ENCODE measurements at regions not wholly inside any gene's neighbourhood (a gene's known extent, or its start where the extent isn't known, plus 50 kb on each side); places are given as distances from the start of the nearest gene placed in this dataset.

DNA sequence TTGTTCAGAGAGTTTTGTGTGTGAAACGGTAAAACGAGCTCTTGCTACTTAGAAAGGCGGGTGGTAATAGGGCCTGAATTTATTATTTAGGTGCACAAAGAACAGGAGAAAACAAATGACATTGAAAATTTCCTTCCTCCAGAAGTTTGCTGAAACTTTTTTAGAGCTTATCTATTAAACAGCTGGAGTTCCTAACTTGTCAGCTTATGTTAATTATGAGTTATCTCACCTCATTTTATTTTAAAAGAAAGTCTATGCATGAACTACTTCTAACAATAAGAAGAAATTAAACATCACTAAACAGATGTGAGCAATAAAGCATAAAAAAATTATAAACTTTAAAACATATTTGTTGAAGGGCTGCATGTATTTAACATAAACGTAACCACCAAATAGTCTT lies 373.9 kb upstream of the ANO3 start:
- H3K9me3 ChIP-seq: no peaks in the 10 kb centered on the region
- no peaks in the 10 kb centered on the region for H3K36me3 ChIP-seq
- H3K27me3 ChIP-seq: no peaks in the 10 kb centered on the region
- TF ChIP-seq, protein P1, sequence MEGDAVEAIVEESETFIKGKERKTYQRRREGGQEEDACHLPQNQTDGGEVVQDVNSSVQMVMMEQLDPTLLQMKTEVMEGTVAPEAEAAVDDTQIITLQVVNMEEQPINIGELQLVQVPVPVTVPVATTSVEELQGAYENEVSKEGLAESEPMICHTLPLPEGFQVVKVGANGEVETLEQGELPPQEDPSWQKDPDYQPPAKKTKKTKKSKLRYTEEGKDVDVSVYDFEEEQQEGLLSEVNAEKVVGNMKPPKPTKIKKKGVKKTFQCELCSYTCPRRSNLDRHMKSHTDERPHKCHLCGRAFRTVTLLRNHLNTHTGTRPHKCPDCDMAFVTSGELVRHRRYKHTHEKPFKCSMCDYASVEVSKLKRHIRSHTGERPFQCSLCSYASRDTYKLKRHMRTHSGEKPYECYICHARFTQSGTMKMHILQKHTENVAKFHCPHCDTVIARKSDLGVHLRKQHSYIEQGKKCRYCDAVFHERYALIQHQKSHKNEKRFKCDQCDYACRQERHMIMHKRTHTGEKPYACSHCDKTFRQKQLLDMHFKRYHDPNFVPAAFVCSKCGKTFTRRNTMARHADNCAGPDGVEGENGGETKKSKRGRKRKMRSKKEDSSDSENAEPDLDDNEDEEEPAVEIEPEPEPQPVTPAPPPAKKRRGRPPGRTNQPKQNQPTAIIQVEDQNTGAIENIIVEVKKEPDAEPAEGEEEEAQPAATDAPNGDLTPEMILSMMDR (IDR thresholded peaks at IDR 0.05): no peak
- intact Hi-C loops (cut with DNase I): no loop called here
- H3K4me1 ChIP-seq: no peaks in the 10 kb centered on the region
- H3K27ac ChIP-seq: no peak overlapping the region
- DNase-seq (ENCODE audit: low spot score in 2 of 2): no peak
- no peak overlapping the region for H3K4me3 ChIP-seq

DNA sequence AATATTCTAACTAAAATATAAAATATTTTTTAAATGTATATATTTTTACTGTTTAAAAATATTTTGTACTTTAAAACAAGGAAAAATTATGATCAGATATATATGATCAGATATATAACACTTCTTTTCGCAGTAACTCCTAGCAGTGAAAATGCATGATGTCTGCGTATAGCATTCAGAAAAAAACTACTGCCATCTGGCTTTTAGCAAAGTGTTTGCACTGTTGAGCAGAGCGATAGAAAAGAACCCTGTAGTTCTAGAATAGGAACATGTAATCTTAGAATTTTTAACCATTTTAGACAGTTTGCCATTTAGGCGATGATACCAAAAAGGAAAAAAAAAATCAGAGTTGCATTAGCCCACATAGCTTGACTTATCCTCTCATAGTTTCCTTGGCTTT lies 370.4 kb upstream of the ANO3 start:
- DNase-seq (ENCODE audit: low spot score in 2 of 2): no peak
- Histone ChIP-seq H3K4me3 (no peak overlapping the region), H3K4me1 (no peaks in the 10 kb centered on the region), H3K27me3 (no peaks in the 10 kb centered on the region), H3K9me3 (no peaks in the 10 kb centered on the region), H3K36me3 (no peaks in the 10 kb centered on the region), H3K27ac (no peak overlapping the region)
- intact Hi-C loops (cut with DNase I): no loop called here
- TF ChIP-seq, protein P1 (IDR thresholded peaks at IDR 0.05): no peak

DNA sequence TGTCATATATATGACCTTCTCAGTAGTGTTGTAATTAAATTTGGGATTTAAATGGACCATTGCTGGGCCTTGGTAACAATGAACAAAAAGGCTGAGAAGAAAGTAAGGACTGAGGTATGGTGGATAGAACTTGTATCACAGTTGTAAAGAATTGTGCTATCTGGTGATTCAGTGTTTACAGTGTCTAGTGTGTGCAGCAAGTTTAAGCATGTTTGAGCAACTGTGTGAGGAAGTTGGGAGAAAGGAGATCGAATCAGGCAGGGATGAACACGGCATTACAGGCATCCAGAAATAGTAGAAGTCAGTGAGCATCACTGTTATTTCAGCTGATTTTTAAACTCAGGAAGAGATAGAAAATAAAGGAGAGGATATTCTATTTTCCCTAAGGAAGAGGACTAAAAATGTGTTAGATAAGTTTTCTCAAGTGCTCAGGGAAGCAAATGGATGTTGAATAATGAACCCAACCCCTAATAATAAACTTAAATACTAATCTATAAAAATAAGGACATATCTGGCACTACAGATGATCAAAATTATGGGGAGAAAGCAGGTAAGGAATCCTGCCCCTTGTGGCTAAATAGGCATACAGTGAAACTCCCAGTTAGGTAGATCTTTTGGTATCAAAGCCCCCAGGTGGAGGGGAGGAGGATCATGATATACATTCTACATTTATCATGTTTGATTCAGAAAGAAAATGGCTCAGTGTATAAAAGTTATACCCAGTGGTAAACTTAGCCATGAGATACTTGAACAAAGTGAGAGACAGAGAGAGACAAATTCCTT lies 361.0 kb upstream of the ANO3 start:
- no peaks in the 10 kb centered on the region for H3K27me3 ChIP-seq
- no peaks in the 10 kb centered on the region for H3K36me3 ChIP-seq
- TF ChIP-seq, protein P1 (IDR thresholded peaks at IDR 0.05): no peak
- no peaks in the 10 kb centered on the region for H3K9me3 ChIP-seq
- intact Hi-C loops (cut with DNase I): no loop called here
- no peaks in the 10 kb centered on the region for H3K4me1 ChIP-seq
- H3K4me3 ChIP-seq: no peak overlapping the region
- no peak overlapping the region for H3K27ac ChIP-seq
- DNase-seq (ENCODE audit: low spot score in 2 of 2): no peak

DNA sequence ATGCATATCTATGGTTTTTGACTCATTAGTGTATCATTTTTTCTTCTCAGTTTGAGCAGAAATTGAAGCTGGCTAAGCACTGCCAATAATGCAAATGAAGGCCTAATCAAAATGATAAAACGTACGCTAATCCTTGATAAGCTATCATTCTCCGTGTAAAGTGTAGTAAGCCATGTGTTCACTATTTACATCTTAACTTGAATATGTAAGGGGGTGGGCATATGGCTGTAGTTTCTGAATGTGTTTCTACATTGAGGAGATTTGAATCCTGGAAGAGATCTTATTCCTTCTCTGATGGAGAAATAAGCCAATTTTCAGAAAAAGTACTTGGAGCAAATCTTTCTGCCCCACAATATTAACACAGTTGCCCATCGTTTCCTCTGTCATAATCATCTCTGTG lies 351.8 kb upstream of the ANO3 start:
- no peak for DNase-seq (ENCODE audit: low spot score in 2 of 2)
- H3K36me3 ChIP-seq: no peaks in the 10 kb centered on the region
- intact Hi-C loops (cut with DNase I): loop anchor here (5.0 kb wide), 1 partner anchor 247 kb away; no protein-coding TSS in a partner anchor
- no peaks in the 10 kb centered on the region for H3K27me3 ChIP-seq
- H3K4me3 ChIP-seq: no peak overlapping the region
- TF ChIP-seq, protein P1 (IDR thresholded peaks at IDR 0.05): no peak
- no peaks in the 10 kb centered on the region for H3K4me1 ChIP-seq
- H3K9me3 ChIP-seq: no peaks in the 10 kb centered on the region
- H3K27ac ChIP-seq: no peak overlapping the region

DNA sequence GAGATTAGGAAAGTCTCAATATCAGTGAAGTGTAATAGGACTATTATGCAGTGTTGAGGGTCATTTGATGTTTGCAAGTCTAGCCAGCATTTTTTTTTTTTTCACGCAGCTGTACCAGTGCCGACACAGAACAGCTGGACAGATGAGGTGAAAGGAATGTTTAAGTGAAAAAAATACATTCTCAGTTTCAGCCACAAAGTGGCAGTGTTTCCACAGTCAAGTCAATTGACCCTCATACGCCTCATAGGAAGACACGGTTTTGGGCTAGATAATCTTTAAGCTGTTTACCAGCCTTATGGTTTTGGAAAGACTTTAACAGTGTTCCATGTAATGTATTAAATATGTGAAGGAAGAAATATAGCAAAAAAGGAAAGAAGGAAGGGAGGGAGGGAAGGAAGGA lies 349.9 kb upstream of the ANO3 start:
- Histone ChIP-seq H3K27ac (no peak overlapping the region), H3K4me3 (no peak overlapping the region), H3K4me1 (no peaks in the 10 kb centered on the region), H3K36me3 (no peaks in the 10 kb centered on the region), H3K9me3 (no peaks in the 10 kb centered on the region), H3K27me3 (no peaks in the 10 kb centered on the region)
- TF ChIP-seq, protein P1 (IDR thresholded peaks at IDR 0.05): peak; percentile 15 to 45 (median 25)
- intact Hi-C loops (cut with DNase I): loop anchor here (2.0 to 5.0 kb wide), 2 partner anchors 245 to 295 kb away; no protein-coding TSS in a partner anchor
- no peak for DNase-seq (ENCODE audit: low spot score in 2 of 2)
